B cell (primary cell): ENCODE measurements at regions not wholly inside any gene's neighbourhood (a gene's known extent, or its start where the extent isn't known, plus 50 kb on each side); places are given as distances from the start of the nearest gene placed in this dataset.

Source experiments
- ATAC-seq: fragments of 200-7000 bp; cut with Tn5 transposase; one replicate; pipeline ENCODE4 v1.10.0; 2021; ENCODE audit warnings: low read depth, mild to moderate bottlenecking, moderate number of reproducible peaks, moderate library complexity
- CTCF ChIA-PET: fragments of 350-600 bp; sonication (Branson Sonifier 250); formaldehyde crosslinking; loops from one replicate; lab custom pipeline; 2021; ENCODE audit warnings: antibody characterized with exemption, inconsistent platforms; lab: Charles Lee
- POLR2A ChIA-PET: fragments of 350-600 bp; sonication (Branson Sonifier 250); formaldehyde crosslinking; loops from one replicate; lab custom pipeline; 2021; ENCODE audit warnings: antibody characterized with exemption; lab: Charles Lee
- DNase-seq: peaks from one replicate; pipeline ENCODE4 v3.0.0; 2013
- H2AFZ ChIP-seq: 2 replicates; pipeline ENCODE4 v1.6.1; 2012; ENCODE audit warnings: mild to moderate bottlenecking, low read depth, low read length; ENCODE audit not compliant: insufficient read depth, poor library complexity, severe bottlenecking
- H3K27ac ChIP-seq, 2 donors: 1 replicate in 1 of 2; 2 replicates in 1 of 2; pipeline ENCODE4 v1.5.1; 2012 to 2013; ENCODE audit warnings: low read length in 2 of 2, mild to moderate bottlenecking in 2 of 2, moderate library complexity in 1 of 2
- H3K27me3 ChIP-seq, 4 experiments: fragments of 200-600 bp in 1 of 4; sonication (generic) in 1 of 4; replicated peaks in 1 of 4; 1 replicate in 2 of 4; 2 replicates in 2 of 4; pipeline versions ENCODE4 v1.6.1 to v1.7.0; 2013 to 2016; ENCODE audit warnings: low read length in 3 of 4, mild to moderate bottlenecking in 2 of 4, mixed read lengths in 1 of 4, moderate library complexity in 1 of 4; ENCODE audit not compliant: insufficient read depth in 4 of 4, control insufficient read depth in 3 of 4; ENCODE audit errors: control extremely low read depth in 1 of 4
- H3K36me3 ChIP-seq, 2 experiments: replicated peaks in 1 of 2; 1 replicate in 1 of 2; 2 replicates in 1 of 2; pipeline versions ENCODE4 v1.6.1 to v1.7.1; 2013; ENCODE audit warnings: low read length in 1 of 2; ENCODE audit not compliant: insufficient read depth in 2 of 2, control insufficient read depth in 1 of 2; ENCODE audit errors: control extremely low read depth in 1 of 2, extremely low read depth in 1 of 2
- H3K4me1 ChIP-seq, 2 donors: fragments of 200-600 bp in 1 of 2; sonication (generic) in 1 of 2; 1 replicate in 1 of 2; 2 replicates in 1 of 2; pipeline versions ENCODE4 v1.5.1 to v1.6.1; 2013 to 2017; ENCODE audit warnings: low read length in 2 of 2; ENCODE audit not compliant: control insufficient read depth in 2 of 2, insufficient read depth in 2 of 2
- H3K4me2 ChIP-seq: replicated peaks from 2 replicates; pipeline ENCODE3; 2012; ENCODE audit warnings: mild to moderate bottlenecking, low read depth, low read length; ENCODE audit not compliant: poor library complexity, severe bottlenecking
- H3K4me3 ChIP-seq, 5 experiments: fragments of 200-600 bp in 1 of 5; sonication (generic) in 1 of 5; 1 replicate in 3 of 5; 2 replicates in 2 of 5; pipeline versions ENCODE4 v1.5.1 to v1.7.0; 2011 to 2016; ENCODE audit warnings: low read length in 4 of 5, mild to moderate bottlenecking in 4 of 5, low read depth in 2 of 5, control low read depth in 1 of 5, moderate library complexity in 1 of 5; ENCODE audit not compliant: insufficient read depth in 1 of 5; ENCODE audit errors: control extremely low read depth in 1 of 5, extremely low read depth in 1 of 5
- H3K79me2 ChIP-seq: fragments of 200-600 bp; sonication (generic); one replicate; pipeline ENCODE4 v1.6.0; 2016; ENCODE audit warnings: low read length; ENCODE audit not compliant: control insufficient read depth, insufficient read depth
- H3K9ac ChIP-seq: fragments of 200-600 bp; sonication (generic); 2 replicates; pipeline ENCODE4 v1.6.1; 2017; ENCODE audit warnings: mild to moderate bottlenecking, low read length, moderate library complexity
- H3K9me3 ChIP-seq, 3 donors: one replicate each; pipeline versions ENCODE4 v1.6.1 to v1.7.1; 2013; ENCODE audit warnings: low read length in 2 of 3; ENCODE audit not compliant: control insufficient read depth in 2 of 3, insufficient read depth in 1 of 3; ENCODE audit errors: control extremely low read depth in 1 of 3
- H4K20me1 ChIP-seq: 2 replicates; pipeline ENCODE4 v1.6.0; 2012; ENCODE audit warnings: mild to moderate bottlenecking, low read length; ENCODE audit not compliant: insufficient read depth, control insufficient read depth, poor library complexity, severe bottlenecking
- H3K27ac Mint-ChIP-seq: one replicate; pipeline ENCODE4 v1.8.0; 2021; ENCODE audit warnings: mixed read lengths
- H3K27me3 Mint-ChIP-seq: one replicate; pipeline ENCODE4 v1.8.0; 2021; ENCODE audit warnings: mixed read lengths
- H3K4me1 Mint-ChIP-seq: one replicate; pipeline ENCODE4 v1.8.0; 2021; ENCODE audit warnings: mixed read lengths
- H3K4me3 Mint-ChIP-seq: one replicate; pipeline ENCODE4 v1.8.0; 2021; ENCODE audit warnings: mixed read lengths
- H3K9me3 Mint-ChIP-seq: one replicate; pipeline ENCODE4 v1.8.0; 2022; ENCODE audit warnings: mixed read lengths; ENCODE audit not compliant: insufficient read depth
- CTCF ChIP-seq: fragments of 200-600 bp; IDR thresholded peaks from one replicate; pipeline ENCODE4 v1.8.0; 2022; ENCODE audit warnings: antibody characterized with exemption, mild to moderate bottlenecking
- EZH2 ChIP-seq: IDR thresholded peaks from 2 replicates; pipeline ENCODE4 v1.6.1; 2012; ENCODE audit warnings: borderline replicate concordance, low read depth, mild to moderate bottlenecking, moderate library complexity, low read length; ENCODE audit not compliant: insufficient read depth, poor library complexity, severe bottlenecking
- WGBS: methylation state at CpG from one replicate; pipeline ENCODE4 v1.1.5; 2013; ENCODE audit warnings: missing lambda C conversion rate; ENCODE audit not compliant: insufficient coverage; 5-methylcytosine and 5-hydroxymethylcytosine counted together
- intact Hi-C: fragments of 100-400 bp; cut with micrococcal nuclease; formaldehyde crosslinking; loops from one replicate; pipeline ENCODE4 v1.10.0; 2022

GRCh38 chr2:40962026-40962425 lies 510.1 kb upstream of the SLC8A1 start:
- Histone ChIP-seq H2AFZ (no peak overlapping the region), H3K4me1 (no peaks in the 10 kb centered on the region), H3K79me2 (no peaks in the 10 kb centered on the region), H3K27me3 (no peaks in the 10 kb centered on the region), H3K9ac (no peak overlapping the region), H4K20me1 (no peaks in the 10 kb centered on the region), H3K36me3 (no peaks in the 10 kb centered on the region), H3K4me2 (no peak overlapping the region), H3K4me3 (no peak overlapping the region), H3K9me3 (peaks cover 0 to 6% (median 0%) of the 10 kb centered on the region in 3 donors), H3K27ac (no peak overlapping the region)
- DNase-seq (no peak), ATAC-seq (no peak)
- TF ChIP-seq EZH2, result no peak
- no peak for TF ChIP-seq CTCF
- H3K27me3 Mint-ChIP-seq, result no peaks in the 10 kb centered on the region
- CTCF ChIA-PET, result no interaction called here
- peaks cover 2% of the 10 kb centered on the region for H3K4me1 Mint-ChIP-seq
- WGBS, result 24% methylated on average over 2 of the region's 5 CpGs
- intact Hi-C loops, result no loop called here
- H3K27ac Mint-ChIP-seq, result no peak overlapping the region
- H3K9me3 Mint-ChIP-seq, result peaks cover 5% of the 10 kb centered on the region
- H3K4me3 Mint-ChIP-seq, result no peak overlapping the region
- POLR2A ChIA-PET, result no interaction called here

GRCh38 chr2:40964509-40965250 lies 512.8 kb upstream of the SLC8A1 start:
- H3K4me3 ChIP-seq, result no peak overlapping the region
- H3K27ac ChIP-seq, result no peak overlapping the region
- ATAC-seq (no peak), DNase-seq (no peak)
- Mint-ChIP-seq H3K4me3 (no peak overlapping the region), H3K4me1 (no peaks in the 10 kb centered on the region), H3K27me3 (no peaks in the 10 kb centered on the region), H3K27ac (no peak overlapping the region), H3K9me3 (peaks cover 5% of the 10 kb centered on the region)
- no peak overlapping the region for H3K4me2 ChIP-seq
- 57% methylated on average over 1 of the region's 3 CpGs for WGBS
- no peak for TF ChIP-seq EZH2
- TF ChIP-seq CTCF, result no peak
- H3K27me3 ChIP-seq, result no peaks in the 10 kb centered on the region
- CTCF ChIA-PET, result no interaction called here
- H3K4me1 ChIP-seq, result no peaks in the 10 kb centered on the region
- POLR2A ChIA-PET, result no interaction called here
- H3K36me3 ChIP-seq, result no peaks in the 10 kb centered on the region
- H3K9me3 ChIP-seq, result no peaks in the 10 kb centered on the region
- H3K9ac ChIP-seq, result no peak overlapping the region
- intact Hi-C loops, result no loop called here
- no peak overlapping the region for H2AFZ ChIP-seq
- no peaks in the 10 kb centered on the region for H3K79me2 ChIP-seq
- H4K20me1 ChIP-seq, result no peaks in the 10 kb centered on the region
